A673 (cell line): ENCODE measurements at regions not wholly inside any gene's neighbourhood (a gene's known extent, or its start where the extent isn't known, plus 50 kb on each side); places are given as distances from the start of the nearest gene placed in this dataset.

Experiments used
- BruUV-seq: library from RNA; stranded (reverse); fragments of 400-500 nt; replicated peaks from 2 replicates; lab custom pipeline; 2021; lab: Mats Ljungman, UMichigan
- CTCF ChIA-PET: fragments of 300-600 bp; sonication (Branson Sonifier 250); formaldehyde crosslinking; loops from one replicate; lab custom pipeline; 2022; ENCODE audit warnings: antibody characterized with exemption; lab: Charles Lee
- POLR2A ChIA-PET: fragments of 300-600 bp; sonication (Branson Sonifier 250); formaldehyde crosslinking; loops from one replicate; lab custom pipeline; 2022; ENCODE audit warnings: antibody characterized with exemption; ENCODE audit not compliant: low non-redundant PET; lab: Charles Lee
- DNase-seq: peaks from one replicate; pipeline ENCODE4 v3.0.0-alpha.2; 2015; ENCODE audit warnings: low spot score
- H3K27ac ChIP-seq: fragments of 200-600 bp; sonication (generic); 2 replicates; pipeline ENCODE4 v1.5.1; 2016; ENCODE audit warnings: mixed run types, low read depth, mild to moderate bottlenecking, mixed read lengths, antibody characterized with exemption, low read length; ENCODE audit not compliant: poor library complexity, severe bottlenecking
- H3K27me3 ChIP-seq: fragments of 200-600 bp; sonication (generic); replicated peaks from 2 replicates; pipeline ENCODE4 v1.6.1; 2017; ENCODE audit warnings: mixed run types, low read depth, mild to moderate bottlenecking, mixed read lengths, antibody characterized with exemption, low read length; ENCODE audit not compliant: insufficient read depth, poor library complexity
- H3K36me3 ChIP-seq: fragments of 200-600 bp; sonication (generic); 2 replicates; pipeline ENCODE4 v1.6.1; 2016; ENCODE audit warnings: mixed run types, mild to moderate bottlenecking, mixed read lengths, antibody characterized with exemption, low read length; ENCODE audit not compliant: insufficient read depth, poor library complexity, severe bottlenecking
- H3K4me1 ChIP-seq: fragments of 200-600 bp; sonication (generic); 2 replicates; pipeline ENCODE4 v1.6.1; 2017; ENCODE audit warnings: mixed run types, mild to moderate bottlenecking, mixed read lengths, antibody characterized with exemption, low read length; ENCODE audit not compliant: insufficient read depth, poor library complexity, severe bottlenecking
- H3K4me3 ChIP-seq: fragments of 200-600 bp; sonication (generic); 2 replicates; pipeline ENCODE4 v1.5.1; 2016; ENCODE audit warnings: low read depth, mixed run types, mild to moderate bottlenecking, mixed read lengths, low read length; ENCODE audit not compliant: poor library complexity, severe bottlenecking
- H3K9me3 ChIP-seq: fragments of 200-600 bp; sonication (generic); 2 replicates; pipeline ENCODE4 v1.6.1; 2016; ENCODE audit warnings: mixed run types, low read depth, mild to moderate bottlenecking, mixed read lengths, antibody characterized with exemption, low read length; ENCODE audit not compliant: poor library complexity, severe bottlenecking
- CTCF ChIP-seq: fragments of 300-800, 200-600 bp; sonication (generic); conservative IDR thresholded peaks from 2 replicates; pipeline ENCODE4 v1.5.1; 2017; ENCODE audit warnings: low read depth, mild to moderate bottlenecking, antibody characterized with exemption, low read length, moderate library complexity, mixed read lengths
- EZH2 ChIP-seq: fragments of 200-600 bp; sonication (generic); IDR thresholded peaks from 2 replicates; pipeline ENCODE4 v1.6.1; 2017; ENCODE audit warnings: borderline replicate concordance, low read depth, mild to moderate bottlenecking, mixed read lengths, antibody characterized with exemption, low read length; ENCODE audit not compliant: poor library complexity, severe bottlenecking
- intact Hi-C: fragments of 100-400 bp; cut with micrococcal nuclease; formaldehyde crosslinking; loops from one replicate; pipeline ENCODE4 v1.10.0; 2022; ENCODE audit not compliant: unreplicated experiment

- BruUV-seq = no TSS peak
- POLR2A ChIA-PET = no interaction called here
- TF ChIP-seq CTCF (no peak), EZH2 (no peak)
- H3K4me1 ChIP-seq = no peaks in the 10 kb centered on the region
- H3K4me3 ChIP-seq = no peak overlapping the region
- H3K36me3 ChIP-seq = no peaks in the 10 kb centered on the region
- H3K27ac ChIP-seq = no peak overlapping the region
- CTCF ChIA-PET = no interaction called here
- intact Hi-C loops = no loop called here
- peaks cover 3% of the 10 kb centered on the region for H3K9me3 ChIP-seq
- no peaks in the 10 kb centered on the region for H3K27me3 ChIP-seq
- DNase-seq = no peak
Observed at GRCh38 chr5:4542145-4542778, 597.9 kb upstream of the ADAMTS16 start.

- intact Hi-C loops = no loop called here
- Histone ChIP-seq H3K4me3 (no peak overlapping the region), H3K27me3 (no peaks in the 10 kb centered on the region), H3K27ac (no peak overlapping the region), H3K4me1 (no peaks in the 10 kb centered on the region), H3K36me3 (no peaks in the 10 kb centered on the region), H3K9me3 (peaks cover 11% of the 10 kb centered on the region)
- ChIA-PET CTCF (no interaction called here), POLR2A (no interaction called here)
- TF ChIP-seq CTCF = no peak
- TF ChIP-seq EZH2 = no peak
- no peak for DNase-seq
- BruUV-seq = no TSS peak
Observed at GRCh38 chr5:4544049-4544670, 596.0 kb upstream of the ADAMTS16 start.

- no TSS peak for BruUV-seq
- Histone ChIP-seq H3K9me3 (peaks cover 11% of the 10 kb centered on the region), H3K4me3 (no peak overlapping the region), H3K27me3 (no peaks in the 10 kb centered on the region), H3K4me1 (no peaks in the 10 kb centered on the region), H3K36me3 (no peaks in the 10 kb centered on the region), H3K27ac (no peak overlapping the region)
- POLR2A ChIA-PET = no interaction called here
- DNase-seq = no peak
- intact Hi-C loops = no loop called here
- TF ChIP-seq EZH2 = no peak
- no peak for TF ChIP-seq CTCF
- CTCF ChIA-PET = no interaction called here
Observed at GRCh38 chr5:4547547-4547946, 592.6 kb upstream of the ADAMTS16 start.
